OCI-LY7 (cell line): ENCODE measurements at regions not wholly inside any gene's neighbourhood (a gene's known extent, or its start where the extent isn't known, plus 50 kb on each side); places are given as distances from the start of the nearest gene placed in this dataset.

Experiments used
- EZH2phosphoT487 ChIP-seq: fragments of 200-600 bp; sonication (generic); IDR thresholded peaks from 2 replicates; pipeline ENCODE4 v1.6.1; 2018; ENCODE audit warnings: low read depth, borderline replicate concordance, mild to moderate bottlenecking, mixed run types, antibody characterized with exemption, low read length, moderate library complexity, mixed read lengths
- TF ChIP-seq, protein P1 (sequence below): fragments of 200-600 bp; sonication (generic); conservative IDR thresholded peaks from 2 replicates; pipeline ENCODE4 v1.5.1; 2014; ENCODE audit warnings: mild to moderate bottlenecking, antibody characterized with exemption, low read length, moderate library complexity, mixed read lengths

DNA sequence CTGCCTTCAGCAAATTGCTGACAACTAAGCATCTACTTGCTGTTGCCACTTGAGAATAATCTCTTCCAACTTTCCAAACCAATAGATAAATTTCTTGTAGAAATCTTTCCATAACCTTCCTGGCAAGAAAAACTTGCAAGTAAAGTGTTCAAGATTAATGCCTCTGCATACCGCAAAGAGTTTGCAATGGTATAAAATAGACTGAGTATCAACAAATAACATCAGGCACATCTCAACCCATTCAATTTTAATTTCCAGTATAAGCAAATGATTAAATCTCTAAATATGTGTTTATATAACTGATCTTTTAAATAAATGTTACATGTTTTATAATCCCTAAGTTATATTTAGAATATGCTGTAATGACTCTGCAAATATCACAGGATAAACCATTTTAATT lies 275.2 kb upstream of the AGA start:
- TF ChIP-seq, protein P1, sequence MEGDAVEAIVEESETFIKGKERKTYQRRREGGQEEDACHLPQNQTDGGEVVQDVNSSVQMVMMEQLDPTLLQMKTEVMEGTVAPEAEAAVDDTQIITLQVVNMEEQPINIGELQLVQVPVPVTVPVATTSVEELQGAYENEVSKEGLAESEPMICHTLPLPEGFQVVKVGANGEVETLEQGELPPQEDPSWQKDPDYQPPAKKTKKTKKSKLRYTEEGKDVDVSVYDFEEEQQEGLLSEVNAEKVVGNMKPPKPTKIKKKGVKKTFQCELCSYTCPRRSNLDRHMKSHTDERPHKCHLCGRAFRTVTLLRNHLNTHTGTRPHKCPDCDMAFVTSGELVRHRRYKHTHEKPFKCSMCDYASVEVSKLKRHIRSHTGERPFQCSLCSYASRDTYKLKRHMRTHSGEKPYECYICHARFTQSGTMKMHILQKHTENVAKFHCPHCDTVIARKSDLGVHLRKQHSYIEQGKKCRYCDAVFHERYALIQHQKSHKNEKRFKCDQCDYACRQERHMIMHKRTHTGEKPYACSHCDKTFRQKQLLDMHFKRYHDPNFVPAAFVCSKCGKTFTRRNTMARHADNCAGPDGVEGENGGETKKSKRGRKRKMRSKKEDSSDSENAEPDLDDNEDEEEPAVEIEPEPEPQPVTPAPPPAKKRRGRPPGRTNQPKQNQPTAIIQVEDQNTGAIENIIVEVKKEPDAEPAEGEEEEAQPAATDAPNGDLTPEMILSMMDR, result no peak
- no peak for TF ChIP-seq EZH2phosphoT487
